GM10266 (cell line): ENCODE measurements at regions not wholly inside any gene's neighbourhood (a gene's known extent, or its start where the extent isn't known, plus 50 kb on each side); places are given as distances from the start of the nearest gene placed in this dataset.

Source experiments
- DNase-seq: peaks from one replicate; pipeline ENCODE4 v3.0.0; 2012; ENCODE audit errors: extremely low spot score
- TF ChIP-seq, protein P1 (sequence below): IDR thresholded peaks from 2 replicates; pipeline ENCODE4 v1.5.1; 2012; ENCODE audit warnings: mild to moderate bottlenecking, low read depth; ENCODE audit not compliant: control insufficient read depth, insufficient read depth; ENCODE audit errors: missing control alignments

DNA sequence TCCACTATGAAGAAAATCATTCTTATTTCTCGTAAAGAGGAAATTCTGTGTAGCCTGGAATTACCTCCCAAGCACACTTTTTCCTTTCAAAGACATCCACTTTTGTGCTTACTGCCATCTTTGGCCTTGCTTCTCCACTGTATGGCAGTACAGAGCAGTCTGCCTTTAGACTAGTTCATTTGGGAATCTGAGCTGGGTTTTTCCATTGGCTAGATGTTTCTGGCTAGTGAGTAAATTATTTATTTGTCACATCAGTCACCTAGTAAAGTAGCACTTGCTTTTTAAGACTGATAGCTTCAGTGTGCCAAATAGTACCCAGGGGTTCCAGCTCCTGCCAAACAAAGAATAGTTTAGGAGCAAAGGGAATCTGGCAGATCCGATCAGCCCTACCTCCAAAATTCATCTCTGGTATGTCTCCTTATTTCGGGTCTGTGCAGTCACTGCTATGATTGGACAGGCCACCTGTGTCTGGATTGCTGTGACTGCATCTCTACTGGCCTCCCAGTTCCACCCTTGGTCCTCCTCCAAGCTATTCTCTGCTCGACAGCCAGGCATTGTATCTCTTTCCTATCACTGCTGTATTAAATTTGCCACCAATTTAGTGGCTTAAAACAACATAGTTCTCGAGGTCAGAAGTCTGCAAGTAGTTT lies 97.6 kb downstream of the NUDT12 start:
- DNase-seq, result no peak
- TF ChIP-seq, protein P1, sequence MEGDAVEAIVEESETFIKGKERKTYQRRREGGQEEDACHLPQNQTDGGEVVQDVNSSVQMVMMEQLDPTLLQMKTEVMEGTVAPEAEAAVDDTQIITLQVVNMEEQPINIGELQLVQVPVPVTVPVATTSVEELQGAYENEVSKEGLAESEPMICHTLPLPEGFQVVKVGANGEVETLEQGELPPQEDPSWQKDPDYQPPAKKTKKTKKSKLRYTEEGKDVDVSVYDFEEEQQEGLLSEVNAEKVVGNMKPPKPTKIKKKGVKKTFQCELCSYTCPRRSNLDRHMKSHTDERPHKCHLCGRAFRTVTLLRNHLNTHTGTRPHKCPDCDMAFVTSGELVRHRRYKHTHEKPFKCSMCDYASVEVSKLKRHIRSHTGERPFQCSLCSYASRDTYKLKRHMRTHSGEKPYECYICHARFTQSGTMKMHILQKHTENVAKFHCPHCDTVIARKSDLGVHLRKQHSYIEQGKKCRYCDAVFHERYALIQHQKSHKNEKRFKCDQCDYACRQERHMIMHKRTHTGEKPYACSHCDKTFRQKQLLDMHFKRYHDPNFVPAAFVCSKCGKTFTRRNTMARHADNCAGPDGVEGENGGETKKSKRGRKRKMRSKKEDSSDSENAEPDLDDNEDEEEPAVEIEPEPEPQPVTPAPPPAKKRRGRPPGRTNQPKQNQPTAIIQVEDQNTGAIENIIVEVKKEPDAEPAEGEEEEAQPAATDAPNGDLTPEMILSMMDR, result no peak

GRCh38 chr5:103463261-103463660 lies 99.3 kb downstream of the NUDT12 start:
- no peak for DNase-seq
- TF ChIP-seq, protein P1, result no peak

GRCh38 chr5:103461243-103461642 lies 101.3 kb downstream of the NUDT12 start:
- no peak for DNase-seq
- TF ChIP-seq, protein P1, result no peak

GRCh38 chr5:103458497-103459040 lies 104.0 kb downstream of the NUDT12 start:
- no peak for DNase-seq
- TF ChIP-seq, protein P1, result no peak

DNA sequence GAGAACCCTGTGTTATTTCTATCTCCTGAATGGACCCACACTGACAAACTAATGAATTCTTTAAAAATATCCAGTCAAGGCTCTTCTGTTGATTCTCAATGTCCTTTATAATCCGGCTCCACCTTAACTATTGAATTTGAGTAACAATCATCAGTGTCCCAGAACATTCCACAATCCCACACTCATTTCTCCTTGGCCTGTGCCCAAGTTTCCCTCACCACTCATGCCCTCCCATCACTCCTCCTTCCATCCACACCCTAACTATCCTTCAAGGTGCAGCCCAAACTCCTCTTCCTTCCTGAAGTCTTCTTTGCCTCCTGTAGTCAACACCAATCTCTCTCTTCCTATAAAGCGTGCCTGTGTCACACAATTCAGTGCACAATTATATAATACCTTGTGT lies 106.1 kb downstream of the NUDT12 start:
- TF ChIP-seq, protein P1, result no peak
- no peak for DNase-seq

- DNase-seq, result no peak
- TF ChIP-seq, protein P1, result no peak
These were observed 106.8 kb downstream of the NUDT12 start for GRCh38 chr5:103455796-103456195.

DNA sequence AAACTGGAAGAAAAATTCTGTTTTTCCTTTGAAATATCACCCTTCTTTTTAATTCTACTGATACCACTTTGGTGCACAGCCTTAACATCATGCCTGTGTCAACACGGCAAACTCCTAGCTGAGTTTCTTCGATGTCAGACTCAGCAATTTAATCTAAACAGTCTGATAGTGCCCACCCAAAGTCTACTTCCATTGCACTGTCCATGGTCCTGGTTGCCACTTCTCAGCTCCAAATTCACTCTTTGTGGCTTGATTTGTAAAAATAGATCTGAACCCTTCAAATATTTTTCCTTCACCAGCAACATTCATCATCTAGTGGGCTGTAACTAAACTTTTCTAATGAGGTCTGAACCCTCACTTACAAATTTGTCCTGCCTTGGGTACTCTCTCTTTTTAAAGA lies 107.8 kb downstream of the NUDT12 start:
- TF ChIP-seq, protein P1, result no peak
- DNase-seq, result no peak
